Lung (tissue), 11 donors: ENCODE measurements at regions not wholly inside any gene's neighbourhood (a gene's known extent, or its start where the extent isn't known, plus 50 kb on each side); places are given as distances from the start of the nearest gene placed in this dataset.
"Not testable (repeated sequence)": the region's sequence is repeated elsewhere in the genome, so short reads cannot be mapped to it uniquely, and the experiment has no call there.

ENCODE experiments used
- ATAC-seq: fragments of 200-7000 bp; cut with Tn5 transposase; one replicate; pipeline ENCODE4 v1.9.1; 2020; ENCODE audit warnings: moderate number of reproducible peaks; ENCODE audit not compliant: insufficient read depth, low FRiP score
- DNase-seq, 3 donors: peaks; one replicate each; pipeline ENCODE4 v3.0.0-alpha.2; 2013 to 2017
- H3K27ac ChIP-seq, 2 donors: one replicate each; pipeline ENCODE4 v1.5.1; 2013; ENCODE audit warnings: mild to moderate bottlenecking in 2 of 2, moderate library complexity in 2 of 2, control low read depth in 1 of 2, inconsistent platforms in 1 of 2, low read depth in 1 of 2, low read length in 1 of 2
- H3K27me3 ChIP-seq, 3 donors: one replicate each; pipeline ENCODE4 v1.5.1; 2013; ENCODE audit warnings: low read length in 2 of 3; ENCODE audit not compliant: control insufficient read depth in 3 of 3, insufficient read depth in 3 of 3
- H3K36me3 ChIP-seq, 4 donors: one replicate each; pipeline ENCODE4 v1.5.1; 2013; ENCODE audit warnings: low read length in 4 of 4, mild to moderate bottlenecking in 1 of 4, moderate library complexity in 1 of 4; ENCODE audit not compliant: control insufficient read depth in 4 of 4, insufficient read depth in 4 of 4
- H3K4me1 ChIP-seq, 5 donors: one replicate each; pipeline ENCODE4 v1.5.1; 2013; ENCODE audit warnings: low read length in 5 of 5, mild to moderate bottlenecking in 2 of 5, moderate library complexity in 1 of 5; ENCODE audit not compliant: control insufficient read depth in 5 of 5, insufficient read depth in 5 of 5
- H3K4me3 ChIP-seq: one replicate; pipeline ENCODE4 v1.5.1; 2013; ENCODE audit warnings: mild to moderate bottlenecking, control low read depth, moderate library complexity
- H3K9ac ChIP-seq, 2 donors: one replicate each; pipeline ENCODE4 v1.5.1; 2013; ENCODE audit warnings: low read length in 2 of 2, control low read depth in 1 of 2; ENCODE audit not compliant: insufficient read depth in 1 of 2
- H3K9me3 ChIP-seq, 4 donors: one replicate each; pipeline ENCODE4 v1.5.1; 2013; ENCODE audit warnings: low read length in 3 of 4, mild to moderate bottlenecking in 1 of 4, moderate library complexity in 1 of 4; ENCODE audit not compliant: control insufficient read depth in 4 of 4, insufficient read depth in 3 of 4
- WGBS, 2 donors: extraction: QIAGEN DNeasy Blood & Tissue Kit; methylation state at CpG; one replicate each; pipeline ENCODE4 v1.1.7; 2013; 5-methylcytosine and 5-hydroxymethylcytosine counted together
- TF ChIP-seq, protein P1 (sequence below): IDR thresholded peaks from 2 replicates; pipeline ENCODE4 v1.5.1; 2012; ENCODE audit warnings: mild to moderate bottlenecking; ENCODE audit errors: control extremely low read depth, extremely low read depth
- donor health status: control.
- donor health status: control.
- donor health status: Bipolar disorder and iron deficiency.
- donor health status: healthy.
- donor health status: DM: yes; HTN: yes; CAD: no.

DNA sequence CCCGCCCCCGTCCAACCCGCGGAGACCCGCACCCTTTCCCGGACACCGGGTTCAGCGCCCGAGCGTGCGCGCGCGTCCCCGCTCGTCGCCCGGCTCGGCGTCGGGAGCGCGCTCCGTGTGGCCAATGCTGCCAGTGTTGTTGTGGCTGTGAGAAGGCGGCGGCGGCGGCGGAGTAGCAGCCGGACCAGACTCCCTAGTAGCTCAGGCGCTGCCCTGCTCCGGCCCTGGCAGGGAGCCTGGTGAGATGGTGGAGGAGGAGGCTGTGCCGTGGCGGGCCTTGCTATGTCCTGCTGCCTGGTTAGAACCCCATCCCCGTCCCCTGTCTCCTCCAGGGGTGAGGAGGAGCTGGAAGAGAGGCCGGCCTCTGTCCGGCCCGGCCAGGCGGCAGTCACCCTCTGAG lies 553.2 kb downstream of the TUBA3C start:
- TF ChIP-seq, protein P1, sequence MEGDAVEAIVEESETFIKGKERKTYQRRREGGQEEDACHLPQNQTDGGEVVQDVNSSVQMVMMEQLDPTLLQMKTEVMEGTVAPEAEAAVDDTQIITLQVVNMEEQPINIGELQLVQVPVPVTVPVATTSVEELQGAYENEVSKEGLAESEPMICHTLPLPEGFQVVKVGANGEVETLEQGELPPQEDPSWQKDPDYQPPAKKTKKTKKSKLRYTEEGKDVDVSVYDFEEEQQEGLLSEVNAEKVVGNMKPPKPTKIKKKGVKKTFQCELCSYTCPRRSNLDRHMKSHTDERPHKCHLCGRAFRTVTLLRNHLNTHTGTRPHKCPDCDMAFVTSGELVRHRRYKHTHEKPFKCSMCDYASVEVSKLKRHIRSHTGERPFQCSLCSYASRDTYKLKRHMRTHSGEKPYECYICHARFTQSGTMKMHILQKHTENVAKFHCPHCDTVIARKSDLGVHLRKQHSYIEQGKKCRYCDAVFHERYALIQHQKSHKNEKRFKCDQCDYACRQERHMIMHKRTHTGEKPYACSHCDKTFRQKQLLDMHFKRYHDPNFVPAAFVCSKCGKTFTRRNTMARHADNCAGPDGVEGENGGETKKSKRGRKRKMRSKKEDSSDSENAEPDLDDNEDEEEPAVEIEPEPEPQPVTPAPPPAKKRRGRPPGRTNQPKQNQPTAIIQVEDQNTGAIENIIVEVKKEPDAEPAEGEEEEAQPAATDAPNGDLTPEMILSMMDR, result no peak
- Histone ChIP-seq H3K4me3 (no peak overlapping the region), H3K4me1 (no peaks in the 10 kb centered on the region), H3K9me3 (peaks cover 0 to 4% (median 0%) of the 10 kb centered on the region in 4 donors), H3K36me3 (no peaks in the 10 kb centered on the region), H3K27ac (no peak overlapping the region), H3K9ac (no peak overlapping the region), H3K27me3 (no peaks in the 10 kb centered on the region)
- no peak for ATAC-seq
- WGBS, 2 donors, result 37 to 54% methylated on average over 39 of the region's 39 CpGs
- no peak for DNase-seq

DNA sequence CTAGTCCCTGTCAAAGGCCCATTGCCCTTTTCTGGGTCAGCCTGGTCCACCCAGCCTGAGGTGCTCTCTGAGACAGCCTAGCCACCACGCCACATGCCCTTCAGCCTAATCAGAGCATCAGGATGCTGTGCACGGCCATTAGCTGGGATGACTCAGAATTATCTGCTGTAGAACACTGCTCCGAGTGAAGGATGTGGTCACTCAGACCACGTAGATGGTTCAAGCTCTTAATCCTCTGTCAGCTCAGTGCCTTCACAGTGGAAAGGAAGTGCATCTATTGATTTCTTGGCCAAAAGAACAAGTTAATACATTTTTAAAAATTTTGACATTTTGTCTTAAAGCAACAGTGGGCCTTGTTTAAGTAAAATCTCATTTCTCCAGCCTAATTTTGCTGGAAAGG lies 557.6 kb downstream of the TUBA3C start:
- H3K9ac ChIP-seq, H3K9me3 ChIP-seq, H3K4me3 ChIP-seq, DNase-seq, H3K27me3 ChIP-seq, ATAC-seq, H3K27ac ChIP-seq, H3K4me1 ChIP-seq, H3K36me3 ChIP-seq: not testable (repeated sequence)
- 53 to 67% methylated on average over 4 of the region's 4 CpGs for WGBS, 2 donors

DNA sequence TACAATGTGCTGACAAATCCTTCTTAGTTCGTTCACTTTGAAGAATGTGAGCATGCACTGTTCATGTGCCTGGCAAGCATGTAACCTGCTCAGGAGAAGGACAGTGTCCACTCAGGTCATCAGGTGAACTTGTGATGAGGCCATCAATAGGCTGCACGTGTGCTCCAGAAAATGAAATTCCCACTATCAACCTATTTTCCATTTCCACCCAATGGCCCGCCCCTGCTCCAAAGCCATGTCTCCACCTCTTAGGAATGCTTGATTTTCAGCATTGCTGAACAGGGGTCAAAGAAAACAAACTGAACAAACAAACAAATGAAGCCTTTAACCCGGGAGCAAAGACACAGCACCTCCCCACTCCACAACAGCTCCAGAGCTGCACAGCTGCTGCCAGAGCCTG lies 563.2 kb downstream of the TUBA3C start:
- not testable (repeated sequence) for H3K4me1 ChIP-seq, H3K9me3 ChIP-seq, H3K9ac ChIP-seq, H3K4me3 ChIP-seq, H3K27me3 ChIP-seq, ATAC-seq, H3K27ac ChIP-seq, DNase-seq, H3K36me3 ChIP-seq
- WGBS, 2 donors, result 58 to 68% methylated on average over 3 to 4 of the region's 4 CpGs

DNA sequence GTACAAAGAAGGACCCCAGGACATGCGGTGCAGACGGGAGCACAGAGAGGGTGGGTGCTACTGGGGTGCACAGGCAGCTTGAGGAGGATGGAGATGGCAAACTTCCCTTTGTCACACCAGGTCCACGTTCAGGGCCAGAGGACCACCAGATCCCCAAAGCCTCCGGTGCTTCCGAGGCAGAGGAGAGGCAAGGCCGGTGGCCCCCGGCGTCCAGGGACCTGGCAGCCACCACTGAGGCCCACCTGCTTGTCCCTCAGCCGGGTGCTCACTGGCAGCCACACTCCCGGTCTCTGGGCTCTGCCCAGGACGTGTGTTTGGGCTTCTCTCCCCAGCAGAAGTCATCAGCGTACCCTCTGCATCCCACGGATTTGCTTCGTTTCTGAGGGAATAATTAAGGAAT lies 571.1 kb downstream of the TUBA3C start:
- not testable (repeated sequence) for DNase-seq, H3K9me3 ChIP-seq, ATAC-seq, H3K27ac ChIP-seq, H3K36me3 ChIP-seq, H3K4me1 ChIP-seq, H3K4me3 ChIP-seq, H3K27me3 ChIP-seq, H3K9ac ChIP-seq
- WGBS, 2 donors, result 84 to 94% methylated on average over 10 to 13 of the region's 14 CpGs

DNA sequence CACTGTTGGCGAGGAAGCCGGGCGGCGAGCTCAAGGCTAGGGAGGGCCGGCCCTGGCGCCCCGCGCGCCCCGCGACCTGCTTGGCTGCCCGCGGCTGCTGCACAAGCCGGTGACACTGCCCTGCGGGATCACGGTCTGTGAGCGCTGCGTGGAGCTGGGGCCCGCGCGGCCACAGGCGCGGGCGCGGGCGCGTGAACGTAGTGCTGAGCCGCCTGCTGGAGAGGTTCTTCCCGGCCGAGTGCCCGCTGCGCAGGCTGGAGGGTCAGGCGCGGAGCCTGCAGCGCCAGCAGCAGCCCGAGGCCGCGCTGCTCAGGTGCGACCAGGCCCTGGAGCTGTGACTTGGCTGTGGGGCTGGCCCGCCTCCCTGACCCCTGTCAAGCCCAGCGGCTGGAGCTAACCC lies 572.3 kb downstream of the TUBA3C start:
- not testable (repeated sequence) for H3K27me3 ChIP-seq, ATAC-seq, H3K4me1 ChIP-seq, H3K9me3 ChIP-seq, H3K27ac ChIP-seq, DNase-seq, H3K36me3 ChIP-seq, H3K9ac ChIP-seq, H3K4me3 ChIP-seq
- 43 to 60% methylated on average over 22 to 39 of the region's 42 CpGs for WGBS, 2 donors

DNA sequence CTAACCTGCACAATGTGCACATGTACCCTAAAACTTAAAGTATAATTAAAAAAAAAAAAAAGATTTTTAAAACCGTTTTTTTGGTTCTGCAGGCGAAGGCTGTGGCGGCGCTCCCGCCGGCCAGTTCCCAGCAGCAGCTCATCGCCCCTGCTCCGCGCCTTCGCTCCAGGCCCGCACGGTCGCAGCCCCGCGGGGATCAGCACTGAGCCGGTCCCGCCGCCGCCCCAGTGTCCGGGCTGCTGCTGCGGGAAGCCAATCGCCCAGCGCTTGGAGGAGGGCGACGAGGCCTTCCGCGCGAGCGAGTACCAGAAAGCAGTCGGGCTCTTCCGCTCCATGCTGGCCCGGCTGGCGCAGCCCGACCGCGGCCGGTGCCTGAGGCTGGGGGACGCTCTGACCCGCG lies 572.8 kb downstream of the TUBA3C start:
- not testable (repeated sequence) for H3K4me3 ChIP-seq, DNase-seq, H3K36me3 ChIP-seq, H3K27ac ChIP-seq, H3K27me3 ChIP-seq, ATAC-seq, H3K9ac ChIP-seq, H3K9me3 ChIP-seq, H3K4me1 ChIP-seq
- WGBS, 2 donors, result 43 to 45% methylated on average over 19 to 28 of the region's 40 CpGs

DNA sequence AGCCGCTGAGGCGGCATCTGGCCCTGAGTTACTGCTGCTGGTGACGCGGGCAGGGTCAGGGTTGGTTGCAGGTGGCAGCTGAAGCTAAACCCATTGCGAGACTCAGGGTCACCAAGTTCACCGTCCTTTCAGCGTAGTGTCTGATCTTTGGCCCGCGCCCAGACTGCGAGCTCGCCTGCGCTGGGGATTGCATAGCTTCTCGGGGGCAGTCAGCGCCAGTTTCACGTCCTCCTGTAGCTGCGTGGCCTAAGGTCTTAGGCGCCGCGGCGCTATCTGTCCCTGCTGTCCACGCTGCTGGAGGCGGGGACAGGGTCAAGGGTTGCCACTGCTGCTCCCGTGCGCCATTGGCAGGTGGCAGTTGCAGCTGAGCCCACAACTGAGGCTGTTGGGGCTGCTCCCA lies 581.3 kb downstream of the TUBA3C start:
- not testable (repeated sequence) for H3K27ac ChIP-seq, ATAC-seq, H3K4me3 ChIP-seq, H3K4me1 ChIP-seq, H3K36me3 ChIP-seq, H3K9ac ChIP-seq, DNase-seq, H3K27me3 ChIP-seq
- H3K9me3 ChIP-seq, result peaks cover 0 to 12% (median 0%) of the 10 kb centered on the region in 4 donors
- 60 to 64% methylated on average over 12 to 20 of the region's 24 CpGs for WGBS, 2 donors

DNA sequence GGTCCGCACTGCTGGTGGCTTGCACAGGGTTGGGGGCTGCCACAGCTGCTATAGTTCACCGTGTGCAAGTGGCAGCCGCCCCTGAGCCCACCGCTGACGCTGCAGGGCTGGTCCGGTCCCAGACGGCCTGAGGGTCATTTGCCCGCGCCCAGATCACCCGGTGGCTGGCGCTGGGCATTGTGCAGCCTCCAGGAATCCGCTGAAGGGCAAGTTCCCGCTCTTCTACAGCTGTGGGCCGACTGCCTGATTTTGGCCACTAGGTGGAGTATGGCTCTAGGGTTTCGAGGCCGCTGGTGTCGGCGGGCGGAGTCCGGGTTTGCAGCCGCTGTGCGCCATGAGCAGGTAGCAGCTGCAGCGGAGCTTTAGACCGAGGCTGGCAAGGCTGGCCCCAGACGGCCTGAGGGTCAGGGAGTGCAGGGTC lies 581.8 kb downstream of the TUBA3C start:
- WGBS, 2 donors, result 34 to 50% methylated on average over 24 to 25 of the region's 25 CpGs
- not testable (repeated sequence) for H3K27me3 ChIP-seq, H3K9ac ChIP-seq, H3K4me1 ChIP-seq, H3K36me3 ChIP-seq, H3K4me3 ChIP-seq, ATAC-seq, DNase-seq, H3K27ac ChIP-seq
- H3K9me3 ChIP-seq, result peaks cover 0 to 12% (median 0%) of the 10 kb centered on the region in 4 donors
